ENCODE measurements at regions not wholly inside any gene's neighbourhood (a gene's known extent, or its start where the extent isn't known, plus 50 kb on each side); places are given as distances from the start of the nearest gene placed in this dataset.
A peak's percentile ranks its signal among the peaks of the same experiment; 100 is the strongest.
"Not testable (repeated sequence)": the region's sequence is repeated elsewhere in the genome, so short reads cannot be mapped to it uniquely, and the experiment has no call there.

DNA sequence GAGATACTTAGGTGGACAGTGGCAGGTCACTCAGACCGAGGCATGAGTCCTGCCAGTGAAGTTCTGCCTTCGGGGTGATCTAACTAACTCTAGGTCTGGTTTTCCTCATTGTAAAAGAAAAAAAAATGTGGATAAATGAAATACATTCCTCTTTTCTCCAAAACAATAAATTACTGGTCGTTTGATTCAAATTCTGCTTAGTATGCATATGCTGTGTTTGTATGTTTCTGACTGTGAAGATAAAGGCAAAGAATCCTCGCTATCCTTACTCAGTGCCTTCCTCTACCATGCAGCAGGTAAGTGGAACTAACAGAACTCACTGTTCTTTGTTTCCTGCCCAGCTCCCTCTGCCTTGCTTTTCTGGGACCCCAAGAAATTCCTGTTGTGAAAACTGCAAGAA, 330.1 kb downstream of the SUCLG1 start:
- DNase-seq: no peak

DNA sequence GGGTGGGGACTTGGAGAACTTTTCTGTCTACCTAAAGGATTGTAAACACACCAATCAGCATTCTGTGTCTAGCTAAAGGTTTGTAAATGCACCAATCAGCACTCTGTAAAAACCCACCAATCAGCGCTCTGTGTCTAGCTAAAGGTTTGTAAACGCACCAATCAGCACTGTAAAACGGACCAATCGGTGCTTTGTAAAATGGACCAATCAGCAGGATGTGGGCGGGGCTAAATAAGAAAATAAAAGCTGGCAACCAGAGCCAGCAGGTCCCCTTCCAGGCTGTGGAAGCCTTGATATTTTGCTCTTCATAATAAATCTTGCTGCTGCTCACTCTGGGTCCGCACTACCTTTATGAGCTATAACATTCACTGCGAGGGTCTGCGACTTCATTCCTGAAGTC, 331.3 kb downstream of the SUCLG1 start:
- not testable (repeated sequence) for DNase-seq

DNA sequence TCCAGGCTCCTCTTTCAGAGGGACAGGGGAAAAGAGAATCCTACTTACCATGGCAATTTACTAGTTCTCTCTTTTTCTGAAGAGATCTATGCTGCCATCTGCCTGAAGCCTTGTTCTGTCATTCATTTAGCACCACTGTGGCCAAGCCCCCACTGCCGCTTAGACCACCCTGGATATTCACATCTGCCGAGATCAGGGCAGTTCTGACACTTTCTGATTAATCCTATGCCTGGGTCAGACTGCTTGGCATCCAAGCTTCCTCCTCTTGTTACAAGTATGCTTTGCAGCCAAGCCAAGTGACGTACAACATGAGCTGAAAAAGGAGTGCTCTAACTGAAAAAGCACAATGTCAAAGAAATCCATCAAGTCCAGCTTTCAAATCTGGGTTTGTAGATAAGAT, 332.6 kb downstream of the SUCLG1 start:
- no peak for DNase-seq

DNA sequence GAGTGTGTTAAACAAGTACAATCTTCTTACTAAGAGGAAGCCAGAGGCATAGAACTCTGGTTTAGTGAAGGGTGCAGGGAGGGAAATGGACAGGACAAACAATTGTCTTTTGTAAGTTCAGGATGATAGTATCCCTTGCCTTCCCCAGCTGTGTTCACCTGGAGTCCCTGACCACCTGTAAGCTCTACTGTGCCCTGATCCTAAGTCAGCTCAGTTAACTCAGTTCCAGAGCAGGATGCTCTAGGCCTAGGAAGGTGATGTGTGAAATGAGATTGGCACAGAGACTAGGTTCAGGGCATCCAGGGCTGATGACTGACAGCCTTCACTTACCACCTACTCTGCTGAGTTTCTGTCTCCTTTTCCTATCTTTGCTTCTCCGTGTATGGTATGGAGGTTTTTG, 333.0 kb downstream of the SUCLG1 start:
- DNase-seq: no peak

DNA sequence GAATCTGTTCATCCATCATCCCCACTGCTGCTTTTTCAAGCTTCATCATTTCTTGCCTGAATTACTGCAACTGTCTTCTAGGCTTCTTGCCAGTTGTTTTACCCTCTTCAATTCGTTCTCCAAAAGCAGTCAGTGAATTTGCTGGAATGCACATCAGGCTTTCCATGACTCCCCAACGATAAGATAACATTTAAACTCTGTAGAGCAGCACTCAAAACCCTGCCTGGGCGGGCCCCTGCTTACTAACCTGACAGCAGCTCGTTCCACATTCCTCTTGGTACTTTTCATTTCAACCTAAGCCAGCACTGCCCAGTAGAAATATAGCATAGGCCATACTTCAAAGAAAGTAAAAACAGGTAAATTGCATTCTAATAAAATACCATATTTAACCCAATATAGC, 342.9 kb downstream of the SUCLG1 start:
- DNase-seq: no peak

DNA sequence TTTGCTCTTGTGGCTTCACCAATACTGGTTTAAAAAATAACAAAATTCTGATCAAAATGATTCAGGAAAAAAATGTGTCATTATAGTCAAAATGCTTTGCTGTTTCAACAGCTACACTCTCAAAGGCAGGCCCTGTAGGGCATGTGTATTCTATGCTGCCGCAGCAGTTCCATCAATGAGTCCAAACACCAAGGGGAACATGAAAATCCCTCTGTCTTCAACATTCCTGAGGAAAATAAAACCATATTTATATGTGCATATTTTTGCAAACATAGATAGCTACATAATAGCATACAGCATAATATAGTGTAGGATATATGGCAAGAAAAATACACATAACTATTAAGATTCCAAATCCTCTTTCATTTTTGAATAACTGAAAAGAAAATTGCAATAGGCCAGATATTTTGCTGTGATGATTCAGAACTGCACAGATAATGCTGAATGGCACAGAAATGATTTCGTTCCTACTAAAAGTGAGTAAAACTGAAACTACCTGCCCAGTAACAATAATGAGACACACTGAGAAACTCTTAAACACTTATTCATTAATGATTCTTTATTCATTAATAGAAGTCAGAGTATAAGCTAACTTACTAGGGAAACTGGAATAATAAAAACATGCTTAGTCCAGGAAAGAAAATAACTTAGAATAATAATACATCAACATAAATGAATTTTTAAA, 343.8 kb downstream of the SUCLG1 start:
- DNase-seq: no peak

DNA sequence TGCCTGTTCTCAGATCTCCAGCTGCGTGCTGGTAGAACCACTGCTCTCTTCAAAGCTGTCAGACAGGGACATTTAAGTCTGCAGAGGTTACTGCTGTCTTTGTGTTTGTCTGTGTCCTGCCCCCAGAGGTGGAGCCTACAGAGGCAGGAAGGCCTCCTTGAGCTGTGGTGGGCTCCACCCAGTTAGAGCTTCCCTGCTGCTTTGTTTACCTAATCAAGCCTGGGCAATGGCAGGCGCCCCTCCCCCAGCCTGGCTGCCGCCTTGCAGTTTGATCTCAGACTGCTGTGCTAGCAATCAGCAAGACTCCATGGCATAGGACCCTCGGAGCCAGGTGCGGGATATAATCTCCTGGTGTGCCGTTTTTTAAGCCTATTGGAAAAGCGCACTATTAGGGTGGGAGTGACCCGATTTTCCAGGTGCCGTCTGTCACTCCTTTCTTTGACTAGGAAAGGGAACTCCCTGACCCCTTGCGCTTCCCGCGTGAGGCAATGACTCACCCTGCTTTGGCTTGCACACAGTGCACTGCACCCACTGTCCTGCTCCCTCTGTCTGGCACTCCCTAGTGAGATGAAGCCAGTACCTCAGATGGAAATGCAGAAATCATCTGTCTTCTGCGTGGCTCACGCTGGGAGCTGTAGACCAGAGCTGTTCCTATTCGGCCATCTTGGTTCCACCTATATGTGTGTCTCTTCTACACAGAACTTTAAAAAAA, 355.1 kb downstream of the SUCLG1 start:
- not testable (repeated sequence) for DNase-seq

DNA sequence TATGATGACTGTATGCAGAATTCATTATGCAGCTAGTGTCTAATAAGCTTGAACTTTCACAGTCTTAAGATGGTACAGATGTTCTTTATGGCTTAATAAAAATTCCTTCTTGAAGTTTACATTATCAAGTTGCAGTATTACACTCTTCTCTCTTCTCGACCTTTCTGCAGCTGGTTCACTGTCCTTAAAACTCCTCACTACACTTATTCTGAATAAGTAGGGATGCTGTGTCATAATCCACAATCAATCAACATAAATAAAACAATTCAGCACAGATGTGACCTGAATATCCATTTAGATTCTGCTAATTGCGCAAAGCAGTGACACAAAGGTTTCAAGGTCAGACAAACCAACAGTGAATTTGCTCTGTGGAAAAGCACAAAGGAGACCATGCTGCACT, 356.8 kb downstream of the SUCLG1 start:
- DNase-seq: peak in 1 of 2 experiments; percentile 70

DNA sequence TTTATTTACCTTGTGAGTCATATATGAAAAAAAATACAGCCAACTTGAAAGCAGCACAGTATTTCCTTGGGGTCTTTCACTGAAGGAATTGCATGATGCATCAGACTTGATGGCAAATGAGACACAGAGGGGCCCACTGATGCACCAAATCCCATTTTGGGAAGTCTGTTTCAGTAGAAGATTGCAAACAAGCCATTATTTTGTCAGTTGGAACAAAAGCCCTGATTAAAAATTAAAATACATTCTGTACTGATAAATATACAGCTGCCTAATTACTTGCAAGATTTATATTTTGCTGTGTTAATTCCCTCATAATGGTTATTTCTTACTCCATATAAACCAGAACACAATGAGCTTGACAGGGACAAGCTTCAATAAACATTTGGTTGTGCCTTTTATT, 370.4 kb downstream of the SUCLG1 start:
- no peak for DNase-seq

DNA sequence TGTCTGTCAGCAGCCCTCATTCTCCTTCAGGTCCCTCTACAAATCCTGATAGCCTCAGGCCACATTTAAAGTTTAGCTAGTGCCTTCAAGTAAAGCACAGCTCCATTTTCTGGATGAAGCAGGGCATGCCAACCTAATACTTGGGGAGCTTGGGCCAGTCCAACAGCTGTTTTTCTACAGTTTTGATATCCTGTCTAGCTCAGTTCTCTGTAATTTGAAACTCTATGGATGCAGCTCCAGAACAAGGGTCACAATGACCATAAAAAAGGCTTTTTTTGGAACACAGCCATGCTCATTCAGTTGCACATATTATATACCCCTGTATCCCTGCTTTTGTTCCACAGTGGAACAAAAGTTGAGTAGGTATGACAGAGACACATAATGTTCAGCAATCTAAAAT, 373.5 kb downstream of the SUCLG1 start:
- no peak for DNase-seq

DNA sequence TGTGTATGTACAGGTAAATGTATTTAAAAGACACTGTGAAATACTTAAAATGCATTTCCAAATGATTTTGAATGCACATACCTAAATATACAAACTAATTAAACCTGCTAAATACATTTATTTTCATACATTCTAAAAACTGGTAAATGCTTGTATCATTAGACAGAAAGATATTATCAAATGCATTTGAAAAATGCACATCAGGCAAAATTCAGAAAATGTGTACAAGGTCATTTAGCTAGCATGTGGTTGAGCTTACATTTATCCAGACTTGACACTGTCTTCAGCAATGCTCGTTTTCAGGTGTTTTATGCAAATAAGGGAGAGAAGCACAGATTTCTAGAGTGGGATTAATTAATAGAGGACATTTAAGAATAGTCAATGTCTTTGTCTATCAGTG, 374.2 kb downstream of the SUCLG1 start:
- no peak for DNase-seq

DNA sequence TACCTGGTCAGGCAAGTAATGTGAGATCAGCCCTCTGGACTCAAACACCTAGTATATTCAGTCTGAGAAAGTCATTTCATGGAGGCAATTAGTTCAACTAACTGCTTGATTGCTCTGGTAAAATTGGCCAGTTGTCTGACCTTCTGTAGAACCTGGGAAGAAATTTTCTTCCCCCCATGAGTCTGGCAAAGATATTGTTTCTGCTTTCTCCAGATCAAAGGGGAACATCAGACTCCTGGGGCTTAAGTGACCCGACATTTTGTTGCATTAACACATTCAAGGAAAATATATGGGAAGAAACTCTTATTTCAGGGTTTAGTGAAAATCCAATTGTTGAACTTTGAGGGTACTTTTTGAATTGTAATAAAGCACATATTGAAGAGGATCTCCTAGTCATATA, 375.1 kb downstream of the SUCLG1 start:
- DNase-seq: no peak

DNA sequence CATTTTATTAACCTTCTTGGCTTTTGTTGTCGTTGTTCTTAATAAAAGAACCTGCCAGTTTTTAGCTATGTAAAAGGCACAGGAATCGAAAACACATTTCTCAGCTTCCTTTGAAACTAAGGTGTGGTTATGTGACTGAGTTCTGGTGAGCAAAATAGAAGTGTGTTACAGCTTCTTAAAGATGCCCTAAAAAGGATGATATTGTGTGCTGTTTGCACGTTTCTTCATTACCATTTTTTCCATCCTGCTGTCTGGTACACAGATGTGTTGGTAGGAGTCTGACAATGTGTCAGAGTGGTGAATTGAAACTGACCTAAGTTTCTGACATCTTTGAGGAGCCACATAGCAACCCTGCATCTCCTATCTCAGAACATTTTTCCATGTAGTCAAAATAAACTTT, 380.6 kb downstream of the SUCLG1 start:
- no peak for DNase-seq

DNA sequence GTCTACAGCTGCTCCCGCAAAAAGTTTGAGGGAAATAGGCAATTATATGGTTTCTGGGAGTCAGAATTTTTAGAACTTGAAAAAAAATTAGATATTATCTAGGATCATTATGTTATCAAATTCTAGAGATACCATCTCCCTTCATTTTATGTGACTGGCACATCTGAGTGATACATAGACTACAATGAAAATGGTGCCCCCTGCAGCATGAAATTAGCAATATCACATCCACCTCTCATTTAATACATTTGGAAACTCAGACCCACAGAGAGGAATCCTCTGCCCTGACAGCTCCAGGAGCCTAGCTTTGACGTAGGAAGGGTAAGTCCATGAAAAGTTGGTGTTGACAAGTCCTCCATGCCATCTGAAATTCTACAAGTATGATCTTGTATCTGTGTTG, 381.6 kb downstream of the SUCLG1 start:
- peak; percentile 13 to 57 for DNase-seq

DNA sequence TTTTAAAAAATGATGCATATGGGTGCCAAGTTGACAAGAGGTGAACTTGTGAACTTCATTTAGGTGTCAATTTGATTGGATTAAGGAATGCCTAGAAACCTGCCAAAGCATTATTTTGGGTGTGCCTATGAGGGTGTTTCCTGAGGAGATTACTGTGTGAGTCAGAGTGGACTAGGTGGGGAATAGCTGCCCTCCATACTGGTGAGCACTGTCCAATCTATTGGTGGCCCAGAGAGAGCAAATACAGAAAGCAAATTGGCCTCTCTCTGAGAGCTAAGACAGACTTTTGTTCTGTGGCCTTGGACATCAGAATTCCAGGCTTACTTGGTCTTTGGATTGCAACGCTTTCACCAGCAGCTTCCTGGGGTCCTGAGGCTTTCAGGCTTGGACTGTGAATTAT, 388.0 kb downstream of the SUCLG1 start:
- no peak for DNase-seq

DNA sequence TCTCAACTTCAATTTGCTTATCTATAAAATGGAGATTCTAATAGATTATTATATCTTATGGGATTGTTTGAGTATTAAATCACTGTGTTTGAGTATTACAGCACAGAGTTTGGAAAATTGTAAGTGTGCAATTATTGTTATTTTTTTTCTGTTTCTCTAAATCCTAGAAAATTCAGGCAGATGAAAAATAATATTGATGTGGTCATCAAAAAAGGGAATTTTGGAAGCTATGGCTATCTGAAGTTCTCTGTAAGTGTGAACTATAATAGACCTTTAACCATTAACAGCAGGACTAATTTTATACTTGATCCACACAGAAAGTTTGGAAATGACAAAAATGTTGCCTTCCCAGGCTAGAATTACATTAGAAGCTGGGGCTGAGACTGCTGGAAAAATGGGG, 393.2 kb downstream of the SUCLG1 start:
- no peak for DNase-seq

DNA sequence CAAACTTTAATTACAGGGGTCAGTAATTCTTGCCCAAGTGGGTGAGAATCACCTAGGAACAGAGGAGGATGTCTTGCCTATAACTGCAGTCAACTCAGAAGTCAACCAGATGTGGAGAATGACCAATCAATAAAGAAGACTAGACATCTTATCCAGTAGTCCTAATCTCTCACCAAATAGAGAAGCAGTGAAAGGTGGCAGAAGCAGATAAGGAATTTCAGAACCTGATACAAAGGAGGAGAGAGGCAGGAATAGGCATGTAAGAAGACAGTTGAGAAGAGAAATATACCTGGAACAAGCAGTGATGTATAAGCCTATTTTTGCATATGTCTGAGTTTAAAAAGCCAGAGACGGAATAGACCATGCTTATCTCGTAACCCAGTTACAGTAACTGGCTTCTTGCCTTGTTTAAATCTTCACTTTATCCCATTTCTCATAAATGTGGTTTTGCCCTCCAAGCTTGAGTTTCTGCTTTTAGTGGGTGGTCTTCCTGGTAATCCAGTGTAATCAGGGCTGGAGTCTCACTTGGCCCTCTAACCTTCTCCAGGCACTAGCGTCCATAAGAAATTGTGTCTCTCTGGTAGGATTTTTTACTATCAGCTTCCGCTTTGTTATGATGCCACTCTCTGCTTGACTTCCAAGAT, 401.0 kb downstream of the SUCLG1 start:
- no peak for DNase-seq

DNA sequence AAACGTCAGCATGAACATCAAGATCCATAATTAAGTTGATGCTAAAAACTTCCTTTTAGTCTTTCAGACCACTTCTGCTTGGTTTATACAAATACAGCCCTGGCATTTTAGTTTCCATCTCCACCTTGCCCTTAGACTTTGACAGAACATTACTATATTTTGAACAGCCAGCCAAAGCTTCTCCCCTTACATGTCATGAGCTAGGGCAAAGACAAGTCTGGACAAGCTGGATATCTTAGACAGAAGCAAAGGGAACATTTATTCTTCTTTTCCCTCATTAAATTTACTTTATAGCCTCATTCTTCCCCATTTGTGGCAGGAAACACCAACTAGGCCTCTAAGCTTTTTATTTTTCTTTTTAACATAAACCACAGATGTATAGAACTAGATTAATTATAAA, 403.3 kb downstream of the SUCLG1 start:
- DNase-seq: no peak

DNA sequence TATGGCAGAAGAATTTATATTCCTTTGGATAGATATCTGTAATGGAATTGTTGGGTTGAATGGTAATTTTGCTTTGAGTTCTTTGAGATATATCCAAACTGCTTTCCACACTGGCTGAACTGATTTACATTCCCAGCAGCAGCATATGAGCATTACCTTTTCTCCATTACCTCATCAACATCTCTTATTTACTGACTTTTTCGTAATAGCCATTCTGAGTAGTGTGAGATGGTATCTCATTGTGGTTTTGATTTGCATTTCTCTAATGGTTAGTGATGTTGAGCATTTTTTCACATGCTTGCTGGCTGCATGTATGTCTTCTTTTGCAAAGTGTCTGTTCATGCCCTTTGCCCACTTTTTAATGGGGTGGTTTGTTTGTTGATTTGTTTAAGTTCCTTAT, 404.5 kb downstream of the SUCLG1 start:
- not testable (repeated sequence) for DNase-seq

DNA sequence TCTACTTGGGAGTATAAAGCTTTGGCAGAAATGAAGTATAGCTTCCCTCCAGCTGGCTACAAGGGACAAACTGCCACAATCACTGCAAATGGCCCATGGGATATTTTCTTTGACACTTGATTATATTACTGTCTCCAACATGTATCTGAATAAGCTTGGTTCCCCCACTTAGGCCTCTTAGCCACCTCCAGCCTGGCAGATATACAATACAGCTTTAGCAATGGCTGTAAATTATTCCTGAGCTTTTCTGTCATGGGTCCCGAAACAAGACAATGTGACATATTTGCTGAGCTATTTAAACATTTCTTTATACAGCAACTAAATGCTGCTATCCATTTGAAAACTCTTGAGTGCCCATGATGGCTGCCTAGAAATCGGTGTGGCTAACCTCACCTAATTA, 406.2 kb downstream of the SUCLG1 start:
- DNase-seq: no peak

DNA sequence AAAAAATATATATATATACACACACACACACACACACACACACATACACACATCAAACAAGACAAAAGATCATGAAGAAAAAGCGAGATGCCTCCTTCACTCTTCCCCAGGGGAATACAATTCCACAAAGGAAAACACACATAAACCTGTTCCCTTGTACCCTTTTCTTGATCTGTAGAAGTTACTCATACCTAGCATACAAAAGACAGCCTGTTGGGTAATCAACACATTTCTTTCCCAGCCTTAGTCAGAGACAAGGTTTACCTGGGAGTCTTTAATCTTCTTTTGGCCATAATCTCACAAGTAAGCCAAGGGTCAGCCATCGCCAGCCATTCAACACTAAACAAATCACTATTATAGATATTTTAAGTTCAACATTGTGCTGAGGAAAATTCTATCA, 407.0 kb downstream of the SUCLG1 start:
- DNase-seq: no peak

DNA sequence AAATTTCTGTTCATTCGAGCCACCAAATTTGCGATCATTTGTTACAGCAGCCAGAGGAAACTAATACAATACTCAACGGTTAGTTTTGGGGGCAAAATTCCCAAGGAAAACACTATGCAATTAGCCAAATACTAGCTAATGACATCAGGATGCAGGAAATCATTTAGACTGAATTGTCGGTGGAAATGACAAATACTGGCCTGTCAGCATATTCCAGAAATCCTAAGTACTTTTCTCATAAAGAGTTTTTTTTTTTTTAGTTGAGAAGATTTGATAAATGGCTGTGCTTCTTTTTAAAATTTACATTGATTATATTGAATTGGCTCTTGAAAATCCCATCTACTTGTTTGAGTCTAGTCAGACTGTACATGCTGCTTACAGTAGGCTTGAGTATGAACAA, 410.1 kb downstream of the SUCLG1 start:
- no peak for DNase-seq

DNA sequence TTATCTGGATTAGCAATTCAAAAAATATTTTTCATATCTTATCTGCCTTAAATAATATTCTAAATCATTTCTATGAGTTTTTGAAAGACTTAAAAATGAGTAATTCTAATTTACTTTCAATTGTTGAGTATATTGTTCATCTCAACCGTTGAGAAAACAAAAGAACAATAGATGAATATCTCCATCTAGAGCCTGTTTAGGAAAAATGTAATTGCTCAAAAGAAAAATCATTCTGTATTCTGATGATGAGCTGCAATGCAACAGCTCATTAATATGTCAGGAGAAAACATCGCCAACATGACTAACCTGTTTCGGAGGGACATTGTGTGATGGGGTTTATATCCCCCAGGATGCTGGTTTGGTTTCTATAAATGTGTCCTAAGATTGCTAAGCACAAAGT, 417.6 kb downstream of the SUCLG1 start:
- DNase-seq: no peak

DNA sequence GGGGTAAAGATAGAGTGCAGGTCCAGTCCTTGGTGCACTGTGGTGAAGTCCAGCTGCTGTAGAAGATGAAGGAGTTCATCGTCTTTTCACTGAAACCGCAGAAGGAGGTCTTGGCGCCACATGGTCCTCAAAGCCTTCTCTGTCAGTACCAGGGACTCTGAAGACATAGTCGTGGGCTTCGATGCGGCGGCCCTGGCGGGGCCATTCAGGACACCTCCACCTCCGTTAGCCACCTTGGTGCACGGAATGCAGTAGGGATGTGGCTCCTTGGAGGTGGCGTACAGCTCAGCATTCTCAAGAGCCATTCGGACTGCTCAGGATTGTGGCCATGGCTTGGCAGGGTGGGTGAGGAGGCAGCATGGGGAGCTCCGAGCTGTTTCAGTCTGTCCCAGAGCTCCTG, 418.8 kb downstream of the SUCLG1 start:
- no peak for DNase-seq

All from NCI-H524 (cell line).